ENCODE measurements at regions not wholly inside any gene's neighbourhood (a gene's known extent, or its start where the extent isn't known, plus 50 kb on each side); places are given as distances from the start of the nearest gene placed in this dataset.
"Not testable (repeated sequence)": the region's sequence is repeated elsewhere in the genome, so short reads cannot be mapped to it uniquely, and the experiment has no call there.

- no peak overlapping the region for H3K4me3 ChIP-seq (ENCODE audit: low read length)
- no peak for TF ChIP-seq ZNF274 (IDR thresholded peaks at IDR 0.05; ENCODE audit: low read depth, low read length)
Observed at GRCh38 chr7:140283472-140283871, 106.7 kb upstream of the KDM7A start.

GRCh38 chr7:140281960-140282359 lies 105.2 kb upstream of the KDM7A start:
- TF ChIP-seq ZNF274 (IDR thresholded peaks at IDR 0.05; ENCODE audit: low read depth, low read length), result no peak
- H3K4me3 ChIP-seq (ENCODE audit: low read length), result no peak overlapping the region

GRCh38 chr7:140281255-140281654 lies 104.5 kb upstream of the KDM7A start:
- H3K4me3 ChIP-seq (ENCODE audit: low read length), result no peak overlapping the region
- TF ChIP-seq ZNF274 (IDR thresholded peaks at IDR 0.05; ENCODE audit: low read depth, low read length), result no peak

GRCh38 chr7:140276001-140276400 lies 99.2 kb upstream of the KDM7A start:
- H3K4me3 ChIP-seq (ENCODE audit: low read length), result no peak overlapping the region
- no peak for TF ChIP-seq ZNF274 (IDR thresholded peaks at IDR 0.05; ENCODE audit: low read depth, low read length)

GRCh38 chr7:140275069-140275965 lies 98.5 kb upstream of the KDM7A start:
- no peak overlapping the region for H3K4me3 ChIP-seq (ENCODE audit: low read length)
- no peak for TF ChIP-seq ZNF274 (IDR thresholded peaks at IDR 0.05; ENCODE audit: low read depth, low read length)

GRCh38 chr7:140273417-140273816 lies 96.6 kb upstream of the KDM7A start:
- no peak overlapping the region for H3K4me3 ChIP-seq (ENCODE audit: low read length)
- no peak for TF ChIP-seq ZNF274 (IDR thresholded peaks at IDR 0.05; ENCODE audit: low read depth, low read length)

- not testable (repeated sequence) for H3K4me3 ChIP-seq (ENCODE audit: low read length)
Observed at GRCh38 chr7:140271643-140271968, 94.8 kb upstream of the KDM7A start.

- no peak for TF ChIP-seq ZNF274 (IDR thresholded peaks at IDR 0.05; ENCODE audit: low read depth, low read length)
- H3K4me3 ChIP-seq (ENCODE audit: low read length), result no peak overlapping the region
Observed at GRCh38 chr7:140269004-140269638, 92.3 kb upstream of the KDM7A start.

GRCh38 chr7:140267381-140268226 lies 90.8 kb upstream of the KDM7A start:
- no peak for TF ChIP-seq ZNF274 (IDR thresholded peaks at IDR 0.05; ENCODE audit: low read depth, low read length)
- no peak overlapping the region for H3K4me3 ChIP-seq (ENCODE audit: low read length)

- no peak for TF ChIP-seq ZNF274 (IDR thresholded peaks at IDR 0.05; ENCODE audit: low read depth, low read length)
- no peak overlapping the region for H3K4me3 ChIP-seq (ENCODE audit: low read length)
Observed at GRCh38 chr7:140263277-140263676, 86.5 kb upstream of the KDM7A start.

GRCh38 chr7:140262242-140262903 lies 85.6 kb upstream of the KDM7A start:
- no peak overlapping the region for H3K4me3 ChIP-seq (ENCODE audit: low read length)
- TF ChIP-seq ZNF274 (IDR thresholded peaks at IDR 0.05; ENCODE audit: low read depth, low read length), result no peak

- TF ChIP-seq ZNF274 (IDR thresholded peaks at IDR 0.05; ENCODE audit: low read depth, low read length), result no peak
- H3K4me3 ChIP-seq (ENCODE audit: low read length), result no peak overlapping the region
Observed at GRCh38 chr7:140261522-140261921, 84.7 kb upstream of the KDM7A start.

- no peak overlapping the region for H3K4me3 ChIP-seq (ENCODE audit: low read length)
Observed at GRCh38 chr7:140261105-140261486, 84.3 kb upstream of the KDM7A start.

More at GRCh38 chr7:140261105-140261486, 84.3 kb upstream of the KDM7A start:
- no peak for TF ChIP-seq ZNF274 (IDR thresholded peaks at IDR 0.05; ENCODE audit: low read depth, low read length)
